OCI-LY1 (cell line): ENCODE measurements at regions not wholly inside any gene's neighbourhood (a gene's known extent, or its start where the extent isn't known, plus 50 kb on each side); places are given as distances from the start of the nearest gene placed in this dataset.

Experiments used
- CTCF ChIP-seq: fragments of 200-600 bp; sonication (generic), shearing (Covaris generic); IDR thresholded peaks from 2 replicates; pipeline ENCODE4 v1.5.1; 2017; ENCODE audit warnings: mild to moderate bottlenecking, antibody characterized with exemption, low read length, moderate library complexity, mixed read lengths
- EZH2 ChIP-seq: fragments of 200-600 bp; sonication (generic), shearing (Covaris generic); IDR thresholded peaks from 2 replicates; pipeline ENCODE4 v1.8.0; 2017; ENCODE audit warnings: borderline replicate concordance, mixed run types, mild to moderate bottlenecking, antibody characterized with exemption, low read length, moderate library complexity, mixed read lengths

DNA sequence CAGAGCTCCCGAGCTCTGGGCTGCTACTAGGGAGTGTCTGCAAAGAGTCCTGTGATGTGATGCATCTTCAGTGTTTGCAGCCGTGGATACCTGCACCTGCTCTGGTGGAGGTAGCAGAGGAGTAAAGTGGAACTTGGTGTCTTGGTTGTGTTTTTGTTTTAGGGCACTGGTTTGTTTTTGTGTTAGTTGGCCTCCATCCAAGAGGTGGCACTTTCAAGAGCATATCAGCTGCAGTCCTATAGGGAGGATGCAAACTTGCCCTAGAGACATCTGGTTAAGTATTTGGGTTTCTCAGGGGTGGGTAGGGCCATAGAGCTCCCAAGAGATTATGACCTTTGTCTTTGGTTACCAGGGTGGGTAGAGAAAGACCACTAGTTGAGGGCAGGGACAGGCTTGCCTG lies 1249.0 kb upstream of the FAM98A start:
- TF ChIP-seq CTCF (no peak), EZH2 (no peak)
